ENCODE measurements at regions not wholly inside any gene's neighbourhood (a gene's known extent, or its start where the extent isn't known, plus 50 kb on each side); places are given as distances from the start of the nearest gene placed in this dataset.

GRCh38 chr20:6979621-6980020 is 212.1 kb downstream of the BMP2 start:
- no peak for TF ChIP-seq CTCF (IDR thresholded peaks at IDR 0.05)
- no peak for TF ChIP-seq POLR2AphosphoS5 (IDR thresholded peaks at IDR 0.05; ENCODE audit: low read depth, low read length)
- TF ChIP-seq TCF7L2 (IDR thresholded peaks at IDR 0.05; ENCODE audit: low read depth, low read length), result no peak
- no peak for TF ChIP-seq SIN3A (IDR thresholded peaks at IDR 0.05; ENCODE audit: borderline replicate concordance, insufficient read depth, low read depth, low read length)
- no peak for TF ChIP-seq REST (IDR thresholded peaks at IDR 0.05; ENCODE audit: insufficient read depth in 1 of 2, low read depth in 2 of 2, low read length in 1 of 2)

Measured in Panc1 (cell line).